Activated naive CD8-positive, alpha-beta T cell treated with anti-CD3 and anti-CD28 coated beads, Interleukin-2, amount 50 U/mL, for 24 hours (primary cell): ENCODE measurements at regions not wholly inside any gene's neighbourhood (a gene's known extent, or its start where the extent isn't known, plus 50 kb on each side); places are given as distances from the start of the nearest gene placed in this dataset.

Source experiments
- ATAC-seq: fragments of 150-1000 bp; cut with Tn5 transposase; one replicate; pipeline ENCODE4 v1.10.0; 2021
- DNase-seq: peaks from one replicate; pipeline ENCODE4 v3.0.0; 2021
- H3K27ac Mint-ChIP-seq: one replicate; pipeline ENCODE4 v1.8.0; 2021; ENCODE audit warnings: mild to moderate bottlenecking, mixed read lengths
- H3K27me3 Mint-ChIP-seq: one replicate; pipeline ENCODE4 v1.8.0; 2021; ENCODE audit warnings: mixed read lengths
- H3K36me3 Mint-ChIP-seq: one replicate; pipeline ENCODE4 v1.8.0; 2021; ENCODE audit warnings: low read depth, mixed read lengths
- H3K4me1 Mint-ChIP-seq: one replicate; pipeline ENCODE4 v1.8.0; 2021; ENCODE audit warnings: mixed read lengths
- H3K4me3 Mint-ChIP-seq: one replicate; pipeline ENCODE4 v1.8.0; 2021; ENCODE audit warnings: mild to moderate bottlenecking, moderate library complexity, mixed read lengths
- H3K9me3 Mint-ChIP-seq: one replicate; pipeline ENCODE4 v1.8.0; 2021; ENCODE audit warnings: mixed read lengths

- H3K27me3 Mint-ChIP-seq: no peaks in the 10 kb centered on the region
These were observed 652.1 kb downstream of the TBC1D32 start for GRCh38 chr6:120682145-120682544.

GRCh38 chr6:120681204-120681603, 653.1 kb downstream of the TBC1D32 start:
- no peak overlapping the region for H3K27ac Mint-ChIP-seq
- H3K27me3 Mint-ChIP-seq: no peaks in the 10 kb centered on the region
- H3K4me1 Mint-ChIP-seq: no peaks in the 10 kb centered on the region
- H3K9me3 Mint-ChIP-seq: no peaks in the 10 kb centered on the region
- H3K4me3 Mint-ChIP-seq: no peak overlapping the region
- no peak for ATAC-seq
- no peak for DNase-seq
- no peaks in the 10 kb centered on the region for H3K36me3 Mint-ChIP-seq

More at GRCh38 chr6:120682145-120682544, 652.1 kb downstream of the TBC1D32 start:
- Mint-ChIP-seq H3K4me1 (no peaks in the 10 kb centered on the region), H3K4me3 (no peak overlapping the region), H3K36me3 (no peaks in the 10 kb centered on the region), H3K27ac (no peak overlapping the region), H3K9me3 (no peaks in the 10 kb centered on the region)
- no peak for ATAC-seq
- no peak for DNase-seq

GRCh38 chr6:120675886-120676285, 658.4 kb downstream of the TBC1D32 start:
- ATAC-seq: no peak
- no peaks in the 10 kb centered on the region for H3K9me3 Mint-ChIP-seq
- H3K4me1 Mint-ChIP-seq: no peaks in the 10 kb centered on the region
- no peaks in the 10 kb centered on the region for H3K27me3 Mint-ChIP-seq
- DNase-seq: no peak
- no peak overlapping the region for H3K27ac Mint-ChIP-seq
- H3K4me3 Mint-ChIP-seq: no peak overlapping the region
- H3K36me3 Mint-ChIP-seq: no peaks in the 10 kb centered on the region

DNA sequence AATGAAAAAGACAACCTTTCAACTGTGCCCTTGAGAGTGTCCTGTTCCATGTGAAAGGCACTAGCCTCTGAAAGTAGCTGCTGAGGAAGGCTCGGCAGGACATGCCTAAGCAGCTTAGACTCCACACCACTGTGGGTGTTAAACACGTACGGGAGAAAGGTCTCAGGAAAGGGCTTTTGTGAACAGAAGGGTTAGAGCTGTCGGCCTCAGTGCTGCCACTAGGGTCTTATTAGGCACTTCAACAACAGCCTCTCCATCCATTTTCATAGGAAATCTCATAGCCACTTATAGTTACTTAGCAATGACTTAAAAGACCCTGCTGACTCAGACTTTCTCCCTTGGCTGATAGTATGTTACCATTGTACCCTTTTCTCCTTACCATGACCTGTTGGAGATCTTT, 662.8 kb downstream of the TBC1D32 start:
- H3K4me1 Mint-ChIP-seq: no peaks in the 10 kb centered on the region
- H3K4me3 Mint-ChIP-seq: no peak overlapping the region
- H3K27ac Mint-ChIP-seq: no peak overlapping the region
- DNase-seq: no peak
- no peak for ATAC-seq
- H3K36me3 Mint-ChIP-seq: no peaks in the 10 kb centered on the region
- peaks cover 20% of the 10 kb centered on the region for H3K9me3 Mint-ChIP-seq
- H3K27me3 Mint-ChIP-seq: no peaks in the 10 kb centered on the region

- DNase-seq: no peak
- H3K4me1 Mint-ChIP-seq: no peaks in the 10 kb centered on the region
- H3K27me3 Mint-ChIP-seq: no peaks in the 10 kb centered on the region
- no peak overlapping the region for H3K27ac Mint-ChIP-seq
- no peak for ATAC-seq
- H3K36me3 Mint-ChIP-seq: no peaks in the 10 kb centered on the region
- no peak overlapping the region for H3K4me3 Mint-ChIP-seq
- H3K9me3 Mint-ChIP-seq: peaks cover 21% of the 10 kb centered on the region
These were observed 681.8 kb downstream of the TBC1D32 start for GRCh38 chr6:120652506-120652905.

DNA sequence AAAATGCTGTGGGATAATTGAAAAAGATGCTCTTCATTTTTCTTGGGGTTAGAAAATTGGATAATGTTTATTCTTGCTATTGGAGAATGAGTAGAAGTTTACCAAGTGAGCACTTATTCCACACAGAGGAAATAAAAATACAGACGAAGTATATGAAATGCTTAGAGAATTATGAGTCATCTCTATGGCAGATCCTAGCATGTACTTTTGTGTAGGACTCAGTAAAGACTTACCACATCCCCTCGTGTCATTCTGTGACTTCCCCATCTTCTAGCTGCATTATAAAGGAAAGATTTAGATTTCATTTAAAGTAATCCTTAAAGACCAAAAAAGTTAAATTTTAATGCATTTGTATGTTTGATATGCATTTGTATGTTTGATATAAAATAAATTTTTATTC, 685.6 kb downstream of the TBC1D32 start:
- Mint-ChIP-seq H3K4me3 (no peak overlapping the region), H3K27ac (no peak overlapping the region), H3K9me3 (peaks cover 18% of the 10 kb centered on the region), H3K4me1 (no peaks in the 10 kb centered on the region), H3K27me3 (no peaks in the 10 kb centered on the region), H3K36me3 (no peaks in the 10 kb centered on the region)
- DNase-seq: no peak
- ATAC-seq: no peak

GRCh38 chr6:120646101-120646500, 688.2 kb downstream of the TBC1D32 start:
- ATAC-seq (no peak), DNase-seq (no peak)
- H3K9me3 Mint-ChIP-seq: peaks cover 18% of the 10 kb centered on the region
- H3K27ac Mint-ChIP-seq: no peak overlapping the region
- no peaks in the 10 kb centered on the region for H3K36me3 Mint-ChIP-seq
- no peaks in the 10 kb centered on the region for H3K4me1 Mint-ChIP-seq
- no peak overlapping the region for H3K4me3 Mint-ChIP-seq
- H3K27me3 Mint-ChIP-seq: no peaks in the 10 kb centered on the region

DNA sequence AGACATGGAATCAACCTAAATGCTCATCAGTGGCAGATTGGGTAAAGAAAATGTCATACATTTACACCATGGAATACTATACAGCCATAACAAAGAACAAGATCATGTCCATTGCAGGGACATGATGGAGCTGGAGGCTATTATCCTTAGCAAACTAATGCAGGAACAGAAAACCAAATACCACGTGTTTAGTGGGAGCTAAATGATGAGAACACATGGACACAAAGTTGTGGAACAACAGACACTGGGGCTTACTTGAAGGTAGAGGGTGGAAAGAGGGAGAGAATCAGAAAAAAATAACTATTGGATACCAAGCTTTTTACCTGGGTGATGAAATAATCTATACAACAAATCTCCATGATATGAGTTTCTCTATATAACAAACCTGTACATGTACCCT, 701.3 kb downstream of the TBC1D32 start:
- Mint-ChIP-seq H3K27ac (no peak overlapping the region), H3K36me3 (no peaks in the 10 kb centered on the region), H3K4me1 (no peaks in the 10 kb centered on the region), H3K27me3 (no peaks in the 10 kb centered on the region), H3K4me3 (no peak overlapping the region), H3K9me3 (peaks cover 15% of the 10 kb centered on the region)
- DNase-seq: no peak
- ATAC-seq: no peak

DNA sequence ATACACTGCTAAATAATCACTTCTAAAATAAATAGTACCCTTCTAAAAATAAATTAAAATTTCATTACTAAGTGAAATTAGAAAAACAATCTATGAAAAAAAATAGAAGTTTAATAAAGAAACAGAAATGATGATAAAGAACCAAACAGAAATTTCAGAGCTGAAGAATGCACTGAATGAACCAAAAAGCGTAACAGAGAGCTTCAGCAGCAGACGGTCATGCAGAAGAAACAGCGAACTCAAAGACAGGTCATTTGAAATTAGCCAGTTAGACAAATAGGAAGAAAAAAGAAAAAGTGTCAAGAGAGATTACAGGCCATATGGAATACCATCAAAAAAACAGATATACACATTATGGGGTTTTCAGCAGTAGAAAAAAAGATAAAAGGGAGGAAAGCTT, 706.7 kb downstream of the TBC1D32 start:
- ATAC-seq: no peak
- no peak for DNase-seq
- Mint-ChIP-seq H3K9me3 (peaks cover 12% of the 10 kb centered on the region), H3K27ac (no peak overlapping the region), H3K4me1 (no peaks in the 10 kb centered on the region), H3K4me3 (no peak overlapping the region), H3K36me3 (no peaks in the 10 kb centered on the region), H3K27me3 (no peaks in the 10 kb centered on the region)

GRCh38 chr6:120622127-120622631, 712.1 kb downstream of the TBC1D32 start:
- no peaks in the 10 kb centered on the region for H3K36me3 Mint-ChIP-seq
- DNase-seq (no peak), ATAC-seq (no peak)
- no peaks in the 10 kb centered on the region for H3K9me3 Mint-ChIP-seq
- no peaks in the 10 kb centered on the region for H3K27me3 Mint-ChIP-seq
- no peak overlapping the region for H3K4me3 Mint-ChIP-seq
- no peaks in the 10 kb centered on the region for H3K4me1 Mint-ChIP-seq
- H3K27ac Mint-ChIP-seq: no peak overlapping the region

DNA sequence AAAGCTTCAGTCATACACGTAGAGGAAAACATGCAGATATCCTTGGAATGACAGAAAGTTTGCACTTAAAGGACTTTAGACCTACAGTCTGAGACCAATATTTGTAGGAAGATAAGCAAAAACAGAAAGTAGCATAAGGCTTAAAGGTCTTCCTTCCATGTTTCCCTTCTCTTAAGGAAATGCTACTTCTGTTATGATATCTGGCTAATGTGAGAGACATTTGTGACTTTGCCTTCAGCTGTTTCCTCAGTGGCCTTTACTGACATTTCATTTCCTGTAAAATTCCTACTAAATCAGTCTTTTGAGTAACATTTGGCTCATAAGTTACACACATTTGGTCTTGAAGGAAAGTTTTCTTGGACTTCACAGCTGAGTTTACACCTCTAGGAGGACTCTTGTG, 713.4 kb downstream of the TBC1D32 start:
- ATAC-seq (no peak), DNase-seq (no peak)
- Mint-ChIP-seq H3K9me3 (no peaks in the 10 kb centered on the region), H3K27me3 (no peaks in the 10 kb centered on the region), H3K27ac (no peak overlapping the region), H3K36me3 (no peaks in the 10 kb centered on the region), H3K4me3 (no peak overlapping the region), H3K4me1 (no peaks in the 10 kb centered on the region)

- ATAC-seq (no peak), DNase-seq (no peak)
- Mint-ChIP-seq H3K36me3 (no peaks in the 10 kb centered on the region), H3K27me3 (no peaks in the 10 kb centered on the region), H3K4me1 (no peaks in the 10 kb centered on the region), H3K9me3 (no peaks in the 10 kb centered on the region), H3K4me3 (no peak overlapping the region), H3K27ac (no peak overlapping the region)
These were observed 719.0 kb downstream of the TBC1D32 start for GRCh38 chr6:120615238-120615637.

DNA sequence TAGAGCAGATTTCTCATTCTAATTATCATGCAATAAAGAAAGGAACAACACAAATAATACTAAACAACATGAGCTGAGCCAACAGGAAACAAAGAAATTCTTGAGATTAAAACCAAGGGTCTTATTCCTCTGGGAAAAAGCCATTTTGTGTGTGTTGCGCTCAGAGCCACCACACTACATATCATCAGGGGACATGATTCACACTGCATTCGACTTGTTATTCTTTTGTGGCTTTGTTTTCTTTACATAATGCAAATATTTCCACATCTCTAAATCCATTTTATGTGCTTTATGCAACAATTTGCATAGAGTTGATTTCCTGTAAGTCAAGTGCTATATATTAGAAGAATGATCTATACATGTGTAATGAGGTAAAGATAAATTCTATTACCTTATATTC, 719.6 kb downstream of the TBC1D32 start:
- Mint-ChIP-seq H3K4me3 (no peak overlapping the region), H3K27me3 (no peaks in the 10 kb centered on the region), H3K9me3 (no peaks in the 10 kb centered on the region), H3K27ac (no peak overlapping the region), H3K4me1 (no peaks in the 10 kb centered on the region), H3K36me3 (no peaks in the 10 kb centered on the region)
- no peak for ATAC-seq
- no peak for DNase-seq

GRCh38 chr6:120608826-120609225, 725.5 kb downstream of the TBC1D32 start:
- no peak for DNase-seq

DNA sequence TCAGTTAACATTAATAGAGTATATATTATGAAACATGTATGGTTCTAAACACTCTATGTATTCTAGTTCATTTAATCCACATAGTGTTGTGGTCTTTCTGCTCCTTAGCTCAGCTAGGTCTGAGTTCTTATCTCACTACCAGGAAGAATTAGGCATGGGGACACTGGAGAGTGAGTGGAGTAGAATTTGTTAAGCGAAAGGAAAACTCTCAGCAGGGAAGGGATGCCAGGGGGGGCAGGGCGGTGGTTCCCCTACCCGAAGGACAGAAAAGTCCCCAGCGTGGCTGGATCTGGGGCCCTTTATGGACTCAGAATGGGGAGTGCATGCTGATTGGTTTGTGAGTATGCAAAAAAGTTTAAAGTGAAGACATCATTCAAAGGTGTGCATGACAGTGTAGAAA, 727.5 kb downstream of the TBC1D32 start:
- H3K27me3 Mint-ChIP-seq: no peaks in the 10 kb centered on the region

More at GRCh38 chr6:120608826-120609225, 725.5 kb downstream of the TBC1D32 start:
- Mint-ChIP-seq H3K9me3 (peaks cover 5% of the 10 kb centered on the region), H3K27me3 (no peaks in the 10 kb centered on the region), H3K4me1 (no peaks in the 10 kb centered on the region), H3K4me3 (no peak overlapping the region), H3K27ac (no peak overlapping the region), H3K36me3 (no peaks in the 10 kb centered on the region)
- no peak for ATAC-seq

GRCh38 chr6:120604510-120604909, 729.8 kb downstream of the TBC1D32 start:
- no peak overlapping the region for H3K4me3 Mint-ChIP-seq
- DNase-seq: no peak
- no peak for ATAC-seq
- H3K4me1 Mint-ChIP-seq: no peaks in the 10 kb centered on the region
- no peak overlapping the region for H3K27ac Mint-ChIP-seq
- H3K27me3 Mint-ChIP-seq: no peaks in the 10 kb centered on the region
- peaks cover 5% of the 10 kb centered on the region for H3K9me3 Mint-ChIP-seq
- H3K36me3 Mint-ChIP-seq: no peaks in the 10 kb centered on the region

More for the DNA sequence above, 727.5 kb downstream of the TBC1D32 start:
- no peak for ATAC-seq
- no peaks in the 10 kb centered on the region for H3K36me3 Mint-ChIP-seq
- no peak overlapping the region for H3K4me3 Mint-ChIP-seq
- no peak for DNase-seq
- peaks cover 5% of the 10 kb centered on the region for H3K9me3 Mint-ChIP-seq
- H3K27ac Mint-ChIP-seq: no peak overlapping the region
- no peaks in the 10 kb centered on the region for H3K4me1 Mint-ChIP-seq
